ACC112 (cell line): ENCODE measurements at regions not wholly inside any gene's neighbourhood (a gene's known extent, or its start where the extent isn't known, plus 50 kb on each side); places are given as distances from the start of the nearest gene placed in this dataset.

Source experiments
- H2AFZ ChIP-seq: fragments of 200-600 bp; sonication (generic); one replicate; pipeline ENCODE4 v1.6.0; 2017; ENCODE audit warnings: antibody characterized with exemption, low read length; ENCODE audit not compliant: unreplicated experiment
- H3K27ac ChIP-seq: fragments of 200-600 bp; sonication (generic); 2 replicates; pipeline ENCODE4 v1.5.1; 2014; ENCODE audit warnings: low read depth, mild to moderate bottlenecking, antibody characterized with exemption, low read length, moderate library complexity
- H3K27me3 ChIP-seq: fragments of 200-600 bp; sonication (generic); 2 replicates; pipeline ENCODE4 v1.6.1; 2014; ENCODE audit warnings: mild to moderate bottlenecking, antibody characterized with exemption, low read length, moderate library complexity, mixed read lengths; ENCODE audit not compliant: insufficient read depth
- H3K36me3 ChIP-seq: fragments of 200-600 bp; sonication (generic); 2 replicates; pipeline ENCODE4 v1.6.1; 2016; ENCODE audit warnings: mild to moderate bottlenecking, antibody characterized with exemption, low read length, moderate library complexity, mixed read lengths; ENCODE audit not compliant: insufficient read depth
- H3K4me1 ChIP-seq: fragments of 200-600 bp; sonication (generic); one replicate; pipeline ENCODE4 v1.6.1; 2016; ENCODE audit warnings: low read length, mixed read lengths; ENCODE audit not compliant: insufficient read depth, unreplicated experiment, control insufficient read depth
- H3K4me3 ChIP-seq: fragments of 200-600 bp; sonication (generic); 2 replicates; pipeline ENCODE4 v1.5.1; 2014; ENCODE audit warnings: mild to moderate bottlenecking, low read depth, low read length
- H3K79me2 ChIP-seq: fragments of 200-600 bp; sonication (generic); one replicate; pipeline ENCODE4 v1.6.0; 2016; ENCODE audit warnings: low read length; ENCODE audit not compliant: control insufficient read depth, unreplicated experiment, insufficient read depth

DNA sequence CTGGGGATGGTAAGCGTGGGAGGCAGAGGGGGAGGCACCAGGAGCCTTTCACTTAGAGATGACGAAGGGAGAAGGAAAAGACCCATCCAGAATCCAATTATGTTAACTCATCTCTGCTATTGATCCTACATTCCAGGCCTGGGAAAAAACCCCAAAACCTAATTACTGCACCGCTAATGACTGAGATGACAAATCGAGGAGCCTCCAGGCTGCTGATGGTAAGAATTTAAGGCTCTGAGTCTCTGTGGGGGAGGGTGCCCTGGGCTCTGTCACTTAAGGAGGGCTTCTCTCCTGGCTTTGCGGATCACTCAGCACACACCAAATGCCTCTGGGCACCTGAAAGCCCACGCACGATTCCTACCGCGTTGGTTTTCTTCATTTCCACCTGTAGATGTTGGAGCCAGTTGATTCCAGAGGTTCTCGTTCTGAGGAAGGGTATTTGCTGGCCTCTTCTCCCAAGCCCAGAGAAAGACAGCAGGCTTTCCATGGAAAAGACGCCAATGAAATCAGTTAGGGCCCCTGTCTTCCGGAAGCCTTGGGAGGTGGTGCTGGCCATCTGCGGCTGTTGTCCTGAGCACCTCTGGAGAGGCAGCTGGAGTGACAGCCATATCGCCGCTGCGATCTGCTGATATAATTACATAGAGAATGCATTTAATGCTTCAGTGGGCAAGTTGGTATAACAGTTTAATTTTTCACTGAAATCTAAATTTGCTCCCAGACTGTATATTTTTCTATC is 751.2 kb downstream of the BRD1 start:
- Histone ChIP-seq H3K79me2 (no peaks in the 10 kb centered on the region), H3K27ac (no peak overlapping the region), H3K4me1 (no peaks in the 10 kb centered on the region), H3K36me3 (no peaks in the 10 kb centered on the region), H3K27me3 (no peaks in the 10 kb centered on the region), H3K4me3 (no peak overlapping the region), H2AFZ (no peak overlapping the region)

DNA sequence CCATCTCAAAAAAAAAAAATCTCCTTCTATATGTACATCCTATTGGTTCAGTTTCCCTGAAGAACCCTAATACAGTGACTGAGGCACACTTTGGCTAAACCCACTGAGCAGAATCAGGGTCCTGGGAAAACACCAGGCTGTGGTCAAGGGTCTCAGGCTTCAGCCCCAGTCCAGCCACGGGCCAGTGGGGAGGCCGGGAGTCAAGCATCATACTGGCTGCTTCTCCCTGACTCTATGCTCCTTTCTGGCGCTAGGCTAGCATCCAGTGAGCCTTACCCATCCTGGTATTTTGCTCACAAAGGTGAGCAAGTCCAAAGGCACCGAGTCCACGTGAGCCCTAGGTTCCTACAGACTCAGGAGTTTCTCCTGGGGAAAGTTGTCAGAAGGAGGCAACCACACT is 752.5 kb downstream of the BRD1 start:
- H3K4me1 ChIP-seq: no peaks in the 10 kb centered on the region
- no peak overlapping the region for H3K27ac ChIP-seq
- no peak overlapping the region for H2AFZ ChIP-seq
- H3K36me3 ChIP-seq: no peaks in the 10 kb centered on the region
- H3K4me3 ChIP-seq: no peak overlapping the region
- no peaks in the 10 kb centered on the region for H3K27me3 ChIP-seq
- H3K79me2 ChIP-seq: no peaks in the 10 kb centered on the region

DNA sequence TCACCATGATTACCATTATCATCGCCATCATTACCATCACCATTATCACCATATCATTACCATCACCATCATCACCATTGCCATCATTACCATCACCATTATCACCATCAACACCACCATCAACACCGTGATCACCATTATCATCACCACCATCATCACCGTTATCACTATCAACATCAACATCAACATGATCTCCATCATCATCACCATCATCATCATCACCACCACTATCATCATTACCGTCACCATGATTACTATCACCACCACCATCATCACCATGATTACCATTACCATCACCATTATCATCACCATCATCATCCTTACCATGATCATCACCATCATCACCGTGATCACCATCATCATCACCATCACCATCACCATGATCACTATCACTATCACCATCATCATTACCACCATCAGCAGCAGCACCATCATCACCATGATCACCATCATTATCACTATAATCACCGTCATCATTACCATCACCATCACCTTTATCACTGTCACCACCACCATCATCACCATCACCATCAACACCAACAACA is 753.7 kb downstream of the BRD1 start:
- Histone ChIP-seq H3K79me2 (no peaks in the 10 kb centered on the region), H3K4me3 (no peak overlapping the region), H3K4me1 (no peaks in the 10 kb centered on the region), H3K36me3 (no peaks in the 10 kb centered on the region), H3K27ac (no peak overlapping the region), H2AFZ (no peak overlapping the region), H3K27me3 (no peaks in the 10 kb centered on the region)

DNA sequence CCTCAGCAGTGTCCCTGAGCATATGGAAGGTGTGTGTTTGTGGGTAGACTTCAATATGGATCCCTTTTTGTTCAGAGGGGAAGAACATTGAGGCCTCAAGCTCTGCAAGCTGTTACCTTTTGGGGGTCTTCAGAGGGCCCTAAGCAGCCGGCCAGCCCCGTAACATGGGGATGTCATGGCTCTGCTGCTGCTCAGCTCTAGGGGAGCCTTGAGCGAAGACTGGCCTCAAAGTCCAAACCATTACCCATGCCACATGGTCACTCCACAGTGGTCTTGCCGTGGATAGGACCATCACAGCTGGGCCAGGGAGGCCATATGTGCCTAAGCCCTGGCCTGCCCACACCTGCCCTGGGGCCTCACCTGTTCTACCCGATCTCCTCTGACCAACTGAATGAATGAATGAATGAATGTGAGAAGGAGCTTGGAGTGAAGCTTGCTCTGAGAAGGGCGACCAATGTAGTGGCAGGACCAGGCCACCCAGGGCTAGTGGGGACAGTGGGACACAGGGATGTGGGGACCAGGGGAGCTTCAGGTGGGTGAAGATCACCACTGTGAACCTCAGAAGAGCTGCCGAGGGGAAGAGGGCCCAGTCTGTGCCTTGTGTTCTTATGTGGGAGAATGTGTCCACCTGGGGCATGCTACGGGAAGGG is 754.6 kb downstream of the BRD1 start:
- Histone ChIP-seq H3K79me2 (no peaks in the 10 kb centered on the region), H3K27ac (no peak overlapping the region), H3K36me3 (no peaks in the 10 kb centered on the region), H2AFZ (no peak overlapping the region), H3K4me1 (no peaks in the 10 kb centered on the region), H3K27me3 (no peaks in the 10 kb centered on the region), H3K4me3 (no peak overlapping the region)

DNA sequence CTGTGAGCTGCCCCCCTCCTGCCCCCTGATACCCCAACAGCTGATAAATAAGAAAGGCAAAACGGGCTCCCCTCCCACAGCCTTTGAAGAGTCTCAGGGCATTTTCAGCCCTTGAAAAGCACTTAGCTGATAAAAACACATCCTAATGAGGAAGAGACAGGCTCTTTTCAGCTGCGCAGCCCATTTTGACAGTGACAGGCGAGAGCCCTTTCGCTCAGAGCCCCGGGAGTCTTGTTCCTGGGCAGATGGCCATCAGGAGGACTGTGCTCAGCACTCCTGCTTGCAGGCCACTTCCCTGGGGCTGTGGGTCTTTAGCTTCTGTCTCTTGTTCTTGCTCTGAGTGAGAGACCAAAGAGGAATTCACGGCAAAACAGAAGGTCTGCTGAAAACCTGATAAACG is 757.2 kb downstream of the BRD1 start:
- no peak overlapping the region for H3K4me3 ChIP-seq
- no peaks in the 10 kb centered on the region for H3K27me3 ChIP-seq
- no peaks in the 10 kb centered on the region for H3K79me2 ChIP-seq
- no peak overlapping the region for H2AFZ ChIP-seq
- H3K36me3 ChIP-seq: no peaks in the 10 kb centered on the region
- no peak overlapping the region for H3K27ac ChIP-seq
- no peaks in the 10 kb centered on the region for H3K4me1 ChIP-seq

DNA sequence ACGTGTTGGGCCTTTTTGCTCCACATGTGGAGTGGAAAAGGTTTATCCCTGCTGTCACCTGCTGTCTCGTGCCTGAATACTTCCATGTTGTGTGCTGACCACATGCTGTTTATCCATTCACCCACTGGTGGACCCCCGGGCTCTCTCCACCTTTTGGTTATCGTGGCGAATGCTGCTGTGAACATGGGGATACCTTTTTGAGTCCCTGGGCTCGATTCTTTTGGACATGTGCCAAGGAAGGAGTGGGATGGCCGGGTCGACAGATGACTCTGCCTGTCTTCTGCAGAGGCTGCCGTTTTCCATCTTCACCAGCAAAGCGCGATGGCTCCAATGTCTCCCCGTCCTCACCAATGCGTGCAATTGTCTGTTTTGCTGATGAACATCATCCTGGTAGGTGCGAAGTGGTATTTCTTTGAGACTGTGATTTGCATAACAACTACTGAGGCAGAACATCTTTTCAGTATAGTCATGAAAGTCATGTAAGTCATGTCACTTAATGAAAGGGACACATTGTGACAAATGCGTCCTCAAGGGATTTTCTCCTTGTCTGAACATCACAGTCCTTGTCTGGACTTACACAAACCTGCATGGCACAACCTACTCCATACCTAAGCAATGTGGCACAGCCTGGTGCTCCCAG is 758.7 kb downstream of the BRD1 start:
- H3K27ac ChIP-seq: no peak overlapping the region
- no peaks in the 10 kb centered on the region for H3K4me1 ChIP-seq
- H3K27me3 ChIP-seq: no peaks in the 10 kb centered on the region
- no peaks in the 10 kb centered on the region for H3K36me3 ChIP-seq
- H3K79me2 ChIP-seq: no peaks in the 10 kb centered on the region
- no peak overlapping the region for H3K4me3 ChIP-seq
- no peak overlapping the region for H2AFZ ChIP-seq

- Histone ChIP-seq H3K36me3 (no peaks in the 10 kb centered on the region), H3K4me3 (no peak overlapping the region), H3K27ac (no peak overlapping the region), H2AFZ (no peak overlapping the region), H3K27me3 (no peaks in the 10 kb centered on the region), H3K4me1 (no peaks in the 10 kb centered on the region), H3K79me2 (no peaks in the 10 kb centered on the region)
Observed at GRCh38 chr22:49067504-49067903, 760.2 kb downstream of the BRD1 start.

DNA sequence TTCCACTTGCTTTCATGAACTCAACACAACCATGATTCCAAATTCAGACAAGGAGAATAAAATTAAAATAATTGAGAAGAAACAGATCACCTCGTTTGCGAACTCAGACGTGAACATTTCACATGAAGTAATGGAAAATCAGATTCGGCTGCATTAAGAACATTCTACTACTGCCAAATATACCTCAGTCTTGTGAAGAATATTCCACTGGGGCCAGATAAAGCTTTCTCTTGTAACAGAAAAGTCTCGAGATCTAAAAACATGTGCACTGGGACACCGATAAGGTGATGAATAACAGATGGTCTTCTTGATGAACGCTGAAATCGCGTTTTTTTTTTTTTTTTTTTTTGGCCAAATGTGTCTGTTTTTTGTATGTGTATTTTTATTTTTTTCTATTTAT is 761.1 kb downstream of the BRD1 start:
- Histone ChIP-seq H3K27ac (no peak overlapping the region), H2AFZ (no peak overlapping the region), H3K4me3 (no peak overlapping the region), H3K36me3 (no peaks in the 10 kb centered on the region), H3K4me1 (no peaks in the 10 kb centered on the region), H3K27me3 (no peaks in the 10 kb centered on the region), H3K79me2 (no peaks in the 10 kb centered on the region)

DNA sequence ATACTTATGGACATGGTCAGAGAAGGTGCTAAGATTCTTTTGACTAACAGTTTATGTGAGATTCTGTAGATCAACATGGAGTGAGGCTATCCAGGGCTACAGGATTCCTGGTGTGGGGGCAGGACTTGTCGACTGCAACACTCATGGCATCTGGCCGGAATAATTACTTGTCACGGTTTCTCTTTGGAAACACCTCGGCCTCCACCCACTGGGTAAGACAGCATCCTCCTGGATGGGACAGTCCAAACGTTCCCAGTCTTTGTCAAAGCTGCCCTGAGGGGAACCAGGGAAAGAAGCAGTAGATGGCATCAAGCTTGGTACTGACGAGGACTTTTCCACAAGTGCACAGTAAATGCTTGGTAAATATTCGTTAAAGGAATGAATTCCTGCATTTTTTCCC is 762.8 kb downstream of the BRD1 start:
- no peaks in the 10 kb centered on the region for H3K36me3 ChIP-seq
- no peaks in the 10 kb centered on the region for H3K27me3 ChIP-seq
- no peak overlapping the region for H2AFZ ChIP-seq
- H3K4me3 ChIP-seq: no peak overlapping the region
- H3K79me2 ChIP-seq: no peaks in the 10 kb centered on the region
- H3K27ac ChIP-seq: no peak overlapping the region
- no peaks in the 10 kb centered on the region for H3K4me1 ChIP-seq

GRCh38 chr22:49063545-49063890 is 764.2 kb downstream of the BRD1 start:
- Histone ChIP-seq H3K36me3 (no peaks in the 10 kb centered on the region), H3K27ac (no peak overlapping the region), H3K4me3 (no peak overlapping the region), H3K27me3 (no peaks in the 10 kb centered on the region), H2AFZ (no peak overlapping the region), H3K79me2 (no peaks in the 10 kb centered on the region), H3K4me1 (no peaks in the 10 kb centered on the region)
